Iris pigment epithelial cell (primary cell): ENCODE measurements at regions not wholly inside any gene's neighbourhood (a gene's known extent, or its start where the extent isn't known, plus 50 kb on each side); places are given as distances from the start of the nearest gene placed in this dataset.

ENCODE experiments used
- DNase-seq: peaks from one replicate; pipeline ENCODE4 v3.0.0-alpha.2; 2011; ENCODE audit warnings: low read depth

DNA sequence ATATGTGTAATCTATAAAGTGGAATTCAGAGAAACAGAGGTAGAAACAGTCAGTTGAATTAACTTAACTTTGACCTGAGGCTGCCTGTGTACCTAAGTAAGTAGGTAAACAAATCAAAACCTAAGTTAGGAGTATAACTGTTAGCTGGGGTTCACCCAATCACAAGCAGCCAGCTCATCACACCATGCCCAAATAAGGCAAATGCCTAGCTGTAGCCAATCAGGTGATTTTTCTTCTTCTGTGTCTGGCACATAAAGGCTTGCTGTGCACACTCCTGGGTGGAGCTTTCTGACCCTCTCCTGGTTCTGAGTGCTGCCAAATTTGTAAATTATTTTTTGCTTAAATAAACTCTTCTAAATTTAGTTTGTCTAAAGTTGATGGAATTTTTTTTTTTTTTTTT is 54.7 kb upstream of the TRIM39 start:
- DNase-seq, result no peak

DNA sequence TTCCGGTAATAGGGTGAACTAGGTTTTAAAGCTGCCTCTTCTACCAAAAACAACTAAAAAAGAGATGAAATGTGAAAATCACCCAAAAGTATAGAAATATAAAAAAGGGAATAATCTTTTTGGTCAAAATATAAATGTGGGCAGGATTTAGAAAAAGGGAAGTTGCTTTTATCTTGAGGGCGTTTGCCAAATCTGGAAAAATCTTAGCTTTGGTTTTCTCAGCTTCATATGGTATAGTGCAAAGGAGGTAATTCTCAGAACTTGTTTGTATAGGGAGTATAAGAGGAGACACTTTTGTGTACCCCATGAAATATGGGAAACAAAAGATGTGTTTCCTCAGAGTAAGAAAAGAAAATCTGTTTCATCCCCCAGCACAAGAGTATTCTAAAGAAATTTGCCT is 54.2 kb upstream of the TRIM26 start:
- DNase-seq, result no peak

GRCh38 chr6:30265594-30265993 is 52.4 kb upstream of the TRIM26 start:
- DNase-seq, result no peak

DNA sequence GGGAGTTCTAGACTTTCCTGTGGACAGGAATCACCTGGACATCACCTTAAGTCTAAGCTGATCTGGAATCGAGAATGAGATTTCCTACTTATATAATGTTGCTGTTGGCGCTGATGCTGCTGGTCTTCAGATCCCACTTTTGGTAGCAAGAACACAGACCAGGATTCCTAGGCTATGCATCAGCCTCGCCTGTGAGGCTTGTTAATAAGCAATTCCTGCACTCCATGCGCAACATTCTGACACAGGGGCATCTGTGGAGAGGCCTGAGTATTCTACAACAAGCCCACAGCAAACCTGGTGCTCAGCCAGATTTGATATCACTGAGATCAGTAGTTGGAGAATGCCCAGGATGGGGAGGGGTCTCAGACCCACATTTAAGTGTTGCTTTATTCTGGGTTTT is 52.0 kb upstream of the TRIM26 start:
- peak; percentile 24 for DNase-seq

GRCh38 chr6:30264743-30265142 is 51.5 kb upstream of the TRIM26 start:
- peak; percentile 69 for DNase-seq

DNA sequence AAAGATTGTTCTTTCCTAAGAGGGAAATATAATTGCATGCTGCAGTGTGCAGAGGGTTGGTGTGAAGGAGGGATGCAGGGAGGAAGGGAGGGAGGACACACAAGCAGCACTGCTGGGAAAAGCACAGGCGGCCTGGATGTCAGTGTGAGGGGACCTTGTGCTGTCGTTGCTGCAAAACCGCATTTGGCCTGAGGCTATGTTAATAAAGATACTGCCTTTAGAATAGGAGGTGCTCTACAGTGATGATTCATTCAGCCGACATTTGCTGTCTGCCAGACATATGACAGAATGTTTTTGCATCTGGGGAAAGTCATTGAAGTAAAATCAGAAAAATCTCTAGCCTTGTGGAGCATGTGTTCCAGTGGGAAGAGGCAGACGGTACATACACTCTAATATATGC is 50.5 kb upstream of the TRIM26 start:
- DNase-seq, result peak; percentile 79
